ENCODE measurements at regions not wholly inside any gene's neighbourhood (a gene's known extent, or its start where the extent isn't known, plus 50 kb on each side); places are given as distances from the start of the nearest gene placed in this dataset.

- H3K9me3 ChIP-seq (ENCODE audit: control insufficient read depth, insufficient read depth, low read length), result no peaks in the 10 kb centered on the region
- no peak for TF ChIP-seq CTCF (IDR thresholded peaks at IDR 0.05; ENCODE audit: low read depth, low read length)
- DNase-seq (ENCODE audit: low read depth, low spot score), result no peak
- H3K27me3 ChIP-seq (ENCODE audit: control insufficient read depth, insufficient read depth, low read length), result no peaks in the 10 kb centered on the region
- H3K27ac ChIP-seq (ENCODE audit: low read depth, low read length), result no peak overlapping the region
- ChIA-PET CTCF (no interaction called here), POLR2A (no interaction called here)
- H3K4me3 ChIP-seq (ENCODE audit: low read depth, low read length), result no peak overlapping the region
These were observed 152.5 kb downstream of the FGF9 start for GRCh38 chr13:21823416-21823815.

- no peaks in the 10 kb centered on the region for H3K9me3 ChIP-seq (ENCODE audit: control insufficient read depth, insufficient read depth, low read length)
- no peaks in the 10 kb centered on the region for H3K27me3 ChIP-seq (ENCODE audit: control insufficient read depth, insufficient read depth, low read length)
- H3K4me3 ChIP-seq (ENCODE audit: low read depth, low read length), result no peak overlapping the region
- CTCF ChIA-PET, result no interaction called here
- DNase-seq (ENCODE audit: low read depth, low spot score), result no peak
- no peak overlapping the region for H3K27ac ChIP-seq (ENCODE audit: low read depth, low read length)
- POLR2A ChIA-PET, result no interaction called here
- no peak for TF ChIP-seq CTCF (IDR thresholded peaks at IDR 0.05; ENCODE audit: low read depth, low read length)
These were observed 153.1 kb downstream of the FGF9 start for GRCh38 chr13:21823949-21824348.

GRCh38 chr13:21825186-21825585 is 154.3 kb downstream of the FGF9 start:
- ChIA-PET CTCF (no interaction called here), POLR2A (no interaction called here)
- DNase-seq (ENCODE audit: low read depth, low spot score), result no peak
- H3K4me3 ChIP-seq (ENCODE audit: low read depth, low read length), result no peak overlapping the region
- no peaks in the 10 kb centered on the region for H3K27me3 ChIP-seq (ENCODE audit: control insufficient read depth, insufficient read depth, low read length)
- no peak for TF ChIP-seq CTCF (IDR thresholded peaks at IDR 0.05; ENCODE audit: low read depth, low read length)
- H3K27ac ChIP-seq (ENCODE audit: low read depth, low read length), result no peak overlapping the region
- no peaks in the 10 kb centered on the region for H3K9me3 ChIP-seq (ENCODE audit: control insufficient read depth, insufficient read depth, low read length)

GRCh38 chr13:21825801-21826200 is 154.9 kb downstream of the FGF9 start:
- H3K27ac ChIP-seq (ENCODE audit: low read depth, low read length), result no peak overlapping the region
- H3K4me3 ChIP-seq (ENCODE audit: low read depth, low read length), result no peak overlapping the region
- no peak for DNase-seq (ENCODE audit: low read depth, low spot score)
- H3K9me3 ChIP-seq (ENCODE audit: control insufficient read depth, insufficient read depth, low read length), result no peaks in the 10 kb centered on the region
- TF ChIP-seq CTCF (IDR thresholded peaks at IDR 0.05; ENCODE audit: low read depth, low read length), result no peak
- no peaks in the 10 kb centered on the region for H3K27me3 ChIP-seq (ENCODE audit: control insufficient read depth, insufficient read depth, low read length)
- ChIA-PET CTCF (no interaction called here), POLR2A (no interaction called here)

- ChIA-PET POLR2A (no interaction called here), CTCF (no interaction called here)
- no peak for TF ChIP-seq CTCF (IDR thresholded peaks at IDR 0.05; ENCODE audit: low read depth, low read length)
- H3K4me3 ChIP-seq (ENCODE audit: low read depth, low read length), result no peak overlapping the region
- H3K27ac ChIP-seq (ENCODE audit: low read depth, low read length), result no peak overlapping the region
- no peaks in the 10 kb centered on the region for H3K9me3 ChIP-seq (ENCODE audit: control insufficient read depth, insufficient read depth, low read length)
- no peak for DNase-seq (ENCODE audit: low read depth, low spot score)
- no peaks in the 10 kb centered on the region for H3K27me3 ChIP-seq (ENCODE audit: control insufficient read depth, insufficient read depth, low read length)
These were observed 155.5 kb downstream of the FGF9 start for GRCh38 chr13:21826214-21827015.

Data from AG04450 (cell line).